HG02642 (cell line): ENCODE measurements at regions not wholly inside any gene's neighbourhood (a gene's known extent, or its start where the extent isn't known, plus 50 kb on each side); places are given as distances from the start of the nearest gene placed in this dataset.

Experiments
- ATAC-seq: cut with Tn5 transposase; IDR thresholded peaks from one replicate; pipeline ENCODE4 v1.9.1; 2021; ENCODE audit warnings: mild to moderate bottlenecking; ENCODE audit not compliant: unreplicated experiment, poor library complexity

- no peak for ATAC-seq
Observed at GRCh38 chr18:73924836-73925235, 222.8 kb downstream of the FBXO15 start.

DNA sequence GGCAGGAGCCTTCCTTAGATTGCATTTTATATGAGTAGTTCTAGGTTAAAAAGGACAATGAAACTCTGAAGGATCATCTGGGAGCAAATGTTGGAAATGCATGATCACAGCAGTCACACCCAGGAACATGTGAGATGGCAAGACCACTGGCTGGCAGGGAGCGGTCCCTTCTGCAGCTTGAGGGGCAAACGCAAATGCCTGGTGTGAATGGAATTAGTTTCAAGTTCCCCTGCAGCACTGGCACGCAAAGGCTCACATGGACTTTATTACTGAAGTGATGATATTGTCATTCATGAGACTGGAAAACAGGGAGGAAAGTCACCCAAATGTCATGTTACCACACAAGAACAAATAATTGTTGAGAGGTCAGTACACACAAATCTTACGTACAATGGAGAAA, 223.3 kb downstream of the FBXO15 start:
- no peak for ATAC-seq

DNA sequence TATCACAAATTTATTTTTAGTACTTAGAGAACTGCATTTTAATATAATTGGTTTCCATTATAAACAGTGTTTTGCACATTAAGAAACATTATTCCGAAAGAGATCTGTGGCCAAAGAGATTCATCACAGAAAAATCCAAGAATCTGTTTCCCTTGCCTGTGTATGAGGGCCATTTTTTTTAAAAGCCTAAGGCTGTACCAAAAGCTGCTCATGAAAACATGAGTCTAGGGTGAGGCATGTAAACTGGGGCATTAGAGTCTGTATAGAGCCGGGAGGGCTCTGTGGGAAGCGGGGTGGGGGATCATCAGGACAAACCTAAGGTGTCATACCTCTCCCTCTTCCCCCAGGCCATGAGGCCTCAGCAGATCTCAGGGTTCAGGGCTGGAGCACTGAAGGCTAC, 223.8 kb downstream of the FBXO15 start:
- ATAC-seq = no peak

- no peak for ATAC-seq
Observed at GRCh38 chr18:73920033-73920432, 227.6 kb downstream of the FBXO15 start.

GRCh38 chr18:73918816-73919215, 228.8 kb downstream of the FBXO15 start:
- ATAC-seq = no peak

DNA sequence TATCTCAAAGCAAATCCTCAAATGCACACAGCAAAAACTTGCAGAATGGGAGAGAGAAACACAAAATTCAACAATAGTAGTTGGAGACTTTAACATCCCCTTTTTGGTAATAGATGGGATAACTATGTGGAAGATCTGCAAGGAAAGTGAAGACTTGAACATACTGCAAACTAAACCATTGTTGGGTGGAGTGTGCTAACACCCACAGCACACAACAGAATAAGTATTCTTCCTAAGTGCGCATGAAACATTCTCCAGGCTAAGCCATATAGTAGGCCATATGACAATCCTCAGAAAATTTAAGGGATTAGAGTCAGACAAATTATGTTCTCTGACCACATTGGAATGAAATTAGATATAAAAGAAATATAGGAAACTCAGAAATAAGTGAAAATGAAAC, 230.6 kb downstream of the FBXO15 start:
- no peak for ATAC-seq

- ATAC-seq = no peak
Observed at GRCh38 chr18:73913505-73913904, 234.1 kb downstream of the FBXO15 start.

DNA sequence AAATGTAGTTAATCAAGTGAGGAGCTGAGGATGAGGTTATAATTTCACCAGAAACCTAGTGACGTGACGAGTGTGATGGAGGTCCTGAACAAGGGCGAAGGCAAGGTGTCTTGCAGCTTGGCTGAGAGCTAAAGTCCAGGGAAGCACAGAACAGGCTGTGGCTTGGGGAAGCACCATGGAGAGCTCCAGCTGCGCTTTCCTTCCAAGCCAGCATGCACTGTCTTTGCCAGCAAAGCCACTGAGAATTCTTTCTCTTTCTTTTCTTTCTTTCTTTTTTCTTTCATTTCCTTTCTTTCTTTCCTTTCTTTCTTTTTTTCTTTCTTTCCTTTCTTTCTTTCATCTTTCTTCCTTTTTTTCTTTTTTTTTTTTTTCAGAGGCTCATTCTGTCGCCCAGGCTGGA, 239.3 kb downstream of the FBXO15 start:
- no peak for ATAC-seq

- no peak for ATAC-seq
Observed at GRCh38 chr18:73901566-73901965, 246.1 kb downstream of the FBXO15 start.

DNA sequence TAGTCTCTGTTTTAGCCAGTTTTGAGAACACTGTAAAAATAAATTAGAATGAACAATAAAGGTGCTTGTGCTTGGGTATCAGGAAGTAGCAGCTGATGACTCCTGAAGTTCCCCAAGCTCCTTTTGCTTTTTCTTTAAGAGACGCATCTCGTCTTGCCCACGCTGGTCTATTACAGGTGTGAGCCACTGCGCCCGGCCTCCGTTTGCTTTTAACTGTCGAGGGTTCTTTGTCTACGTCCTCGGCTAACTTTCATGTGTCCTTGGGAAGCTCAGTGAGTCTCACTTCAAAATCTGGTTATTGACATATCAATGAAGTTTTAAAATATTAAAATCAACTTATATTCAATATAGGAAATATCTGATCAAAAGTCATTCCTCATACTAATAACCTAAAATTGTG, 246.5 kb downstream of the FBXO15 start:
- ATAC-seq = no peak

DNA sequence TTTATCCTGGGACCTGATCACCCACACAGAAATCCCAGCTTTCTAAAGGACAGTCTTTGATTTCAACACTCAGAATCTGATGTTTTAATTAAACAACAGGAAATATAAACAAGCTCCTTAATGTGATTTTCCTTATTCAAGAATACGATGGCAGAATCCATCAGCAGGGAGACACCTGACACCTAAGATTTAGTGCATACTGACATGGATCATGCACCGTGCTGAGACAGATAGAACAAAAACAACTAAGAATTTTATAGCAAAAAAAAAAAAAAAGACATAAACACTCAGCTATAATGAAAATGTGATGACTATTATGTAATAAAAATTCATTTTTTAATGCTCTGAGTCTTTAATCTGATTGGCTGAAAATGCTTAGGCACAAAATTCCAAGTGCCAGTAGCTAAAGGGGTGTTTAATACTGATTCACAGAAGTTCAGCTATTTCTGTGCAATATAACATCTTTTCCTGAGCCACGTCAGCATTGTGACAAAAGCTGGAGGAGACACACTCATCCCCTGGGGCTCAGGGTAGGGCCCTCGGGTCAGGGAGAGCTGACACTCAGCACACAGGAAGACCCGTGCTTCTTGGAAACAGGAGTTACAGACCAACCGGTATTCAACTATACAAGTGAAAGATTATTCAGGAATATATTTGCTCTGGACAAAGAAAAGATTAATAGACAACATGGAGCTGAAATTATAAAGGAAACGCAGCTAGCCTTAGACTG, 247.4 kb downstream of the FBXO15 start:
- no peak for ATAC-seq

- no peak for ATAC-seq
Observed at GRCh38 chr18:73897517-73897916, 250.1 kb downstream of the FBXO15 start.

DNA sequence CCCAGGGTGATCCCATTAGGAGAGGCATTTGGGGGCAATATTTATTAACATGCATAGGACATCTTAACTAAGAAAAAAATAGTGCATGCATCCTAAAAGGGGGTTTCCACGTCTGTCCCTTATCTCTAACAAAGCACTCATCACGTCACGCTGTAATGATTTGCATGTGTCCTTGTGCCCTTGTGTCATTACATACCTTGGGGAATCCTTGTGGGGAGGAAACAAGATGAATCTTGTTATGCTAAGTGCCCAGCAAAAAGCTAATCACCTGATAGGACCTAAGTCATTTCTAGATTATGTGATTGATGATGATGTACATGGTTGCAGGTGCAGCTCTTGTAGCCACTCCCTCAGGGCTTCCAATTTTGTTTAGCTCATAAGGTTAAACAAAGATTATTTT, 250.9 kb downstream of the FBXO15 start:
- no peak for ATAC-seq

DNA sequence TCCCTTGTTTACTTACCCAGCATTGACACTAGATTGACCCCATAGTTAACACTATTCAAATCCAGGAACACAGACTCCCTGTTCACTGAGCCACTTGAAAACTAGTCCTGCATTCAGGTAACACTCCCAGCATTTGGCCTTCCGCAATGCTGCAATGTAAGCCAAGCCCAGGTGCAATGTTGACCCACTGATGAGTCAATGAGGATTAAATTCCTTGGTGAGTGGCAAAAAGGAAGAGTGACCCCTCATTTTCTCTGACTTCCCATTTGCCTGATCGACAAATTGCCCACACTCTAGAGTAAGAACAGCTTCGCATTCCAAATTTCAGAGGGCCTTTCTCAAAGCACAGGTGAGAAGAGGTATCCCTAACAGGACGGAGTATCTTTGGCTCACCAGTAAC, 251.9 kb downstream of the FBXO15 start:
- no peak for ATAC-seq

GRCh38 chr18:73893880-73894279, 253.8 kb downstream of the FBXO15 start:
- no peak for ATAC-seq

DNA sequence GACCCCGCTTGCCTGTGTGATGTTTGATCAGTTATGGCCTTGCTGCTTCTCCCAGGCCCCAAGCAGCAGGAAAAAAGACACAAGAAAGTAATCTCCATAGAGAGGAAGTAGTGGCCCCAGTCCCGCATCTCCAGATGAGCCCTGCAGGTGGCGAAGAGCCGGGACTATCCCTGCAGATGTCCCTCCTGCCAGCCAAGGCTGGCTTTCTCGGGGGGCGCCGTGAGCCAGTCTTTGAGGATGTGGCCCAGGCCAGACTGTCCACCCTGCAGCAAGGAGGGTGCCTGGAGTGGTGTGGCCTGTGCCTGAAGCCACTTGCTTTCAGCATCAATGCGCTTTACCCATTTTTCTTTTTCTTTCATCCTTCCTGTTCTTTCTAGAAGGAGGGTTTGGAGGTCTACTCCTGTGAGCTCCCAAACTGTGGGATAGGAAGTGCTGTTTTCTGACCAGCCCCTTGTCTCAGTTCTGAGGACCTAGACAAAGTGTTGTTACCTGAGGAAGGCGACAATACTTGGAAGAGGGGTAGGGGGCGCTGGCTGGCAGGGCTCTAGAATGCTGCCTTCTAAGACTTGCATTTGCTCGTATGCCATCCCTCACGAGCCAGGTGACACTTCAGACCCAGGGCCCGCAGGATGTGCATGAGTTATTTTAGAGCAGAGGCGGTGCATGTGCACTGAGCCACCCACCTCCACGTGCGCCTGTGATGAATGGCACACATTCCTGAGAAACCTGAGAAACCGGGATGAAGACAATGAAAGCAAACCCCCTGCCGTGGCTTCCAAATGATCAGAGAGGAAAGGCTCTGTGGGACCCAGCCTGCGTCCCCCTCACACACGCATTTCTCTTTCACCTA, 255.8 kb downstream of the FBXO15 start:
- no peak for ATAC-seq

GRCh38 chr18:73888565-73888964, 259.1 kb downstream of the FBXO15 start:
- no peak for ATAC-seq

DNA sequence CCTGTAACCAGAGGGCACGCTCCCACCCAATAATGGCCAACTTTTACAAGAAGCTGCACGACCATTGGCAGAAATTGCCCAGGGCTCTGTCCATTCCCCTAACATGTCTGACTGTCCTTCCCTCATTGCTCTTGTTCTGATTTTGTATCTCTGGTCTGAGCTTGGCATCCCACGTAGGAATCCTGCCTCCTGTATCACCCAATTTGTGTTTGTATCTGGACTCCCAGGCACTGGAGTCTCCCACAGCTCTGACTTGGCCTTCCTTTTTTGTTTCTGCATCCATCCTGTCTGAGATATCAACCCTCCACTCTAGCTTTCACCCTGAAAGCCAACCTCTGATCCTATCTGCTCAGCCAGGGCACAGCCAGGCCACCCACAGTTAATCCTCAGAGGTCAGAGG, 259.8 kb downstream of the FBXO15 start:
- ATAC-seq = no peak

GRCh38 chr18:73884868-73885267, 262.8 kb downstream of the FBXO15 start:
- ATAC-seq = no peak

DNA sequence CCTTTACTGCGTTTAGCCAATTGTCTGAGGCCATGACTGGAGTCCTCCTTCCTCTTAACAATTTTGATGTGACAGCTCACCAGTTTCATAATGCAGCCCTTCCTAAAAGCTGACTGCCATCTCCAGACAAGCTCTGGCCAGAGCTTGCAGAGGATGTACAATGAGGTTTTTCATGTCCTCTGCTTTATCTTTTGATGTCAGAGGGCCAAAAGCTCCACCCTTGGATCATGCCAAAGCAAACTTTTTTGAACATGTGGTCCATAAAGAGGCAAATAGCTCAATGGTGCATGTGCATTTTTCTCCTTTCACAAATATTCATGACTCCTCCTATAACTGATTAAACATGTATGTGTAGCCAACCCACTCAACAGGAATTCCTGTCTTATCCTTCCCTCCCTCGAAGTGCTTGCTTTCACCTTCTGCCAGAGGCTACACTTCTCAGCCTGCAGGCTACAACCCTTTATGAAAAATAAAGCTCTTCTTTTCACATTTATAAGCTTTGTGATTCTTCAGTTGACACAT, 266.2 kb downstream of the FBXO15 start:
- ATAC-seq = no peak

DNA sequence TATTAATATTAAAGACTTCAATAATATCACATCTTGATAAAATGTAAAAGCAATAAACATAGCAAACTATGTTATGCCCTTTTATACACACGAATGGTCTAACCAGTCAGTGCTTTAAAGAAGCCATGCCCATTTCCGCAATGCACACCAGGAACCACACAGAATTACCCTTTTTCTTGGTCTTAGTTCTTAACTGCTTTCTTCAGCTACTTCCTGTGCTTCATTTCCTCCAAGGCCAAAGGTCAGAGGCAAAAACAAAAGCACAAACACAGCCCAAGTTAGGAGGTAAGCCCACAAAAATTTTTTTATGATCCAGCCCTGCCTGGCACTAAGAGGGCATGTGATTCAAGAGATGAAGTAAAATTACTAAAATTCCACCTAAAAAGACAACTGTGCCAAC, 267.2 kb downstream of the FBXO15 start:
- ATAC-seq = no peak

GRCh38 chr18:73879766-73880165, 267.9 kb downstream of the FBXO15 start:
- ATAC-seq = no peak
